HepG2 (cell line): ENCODE measurements at regions not wholly inside any gene's neighbourhood (a gene's known extent, or its start where the extent isn't known, plus 50 kb on each side); places are given as distances from the start of the nearest gene placed in this dataset.

Source experiments
- ATAC-seq: fragments of 200-7000 bp; cut with Tn5 transposase; 3 replicates; pipeline ENCODE4 v1.9.1; 2020; ENCODE audit warnings: mild to moderate bottlenecking, moderate library complexity
- BruUV-seq: library from RNA; stranded (reverse); fragments of 400-500 nt; replicated peaks from 2 replicates; lab custom pipeline; 2021; lab: Mats Ljungman, UMichigan
- CTCF ChIA-PET: fragments of 300-600 bp; formaldehyde crosslinking; extraction: SDS; loops from one replicate; lab custom pipeline; 2021; ENCODE audit warnings: low total read pairs, inconsistent platforms, low intra/inter-chr PET ratio; lab: Yijun Ruan, JAX
- POLR2A ChIA-PET: fragments of 350-600 bp; sonication (Branson Sonifier 250); formaldehyde crosslinking; loops from one replicate; lab custom pipeline; 2020; ENCODE audit warnings: antibody characterized with exemption, inconsistent platforms; lab: Yijun Ruan, JAX
- DNase-seq: peaks from one replicate; pipeline ENCODE4 v3.0.0-alpha.2; 2015; ENCODE audit warnings: low spot score
- FAIRE-seq: peaks from 3 replicates; lab custom pipeline; 2011; peaks lifted over from hg19 to GRCh38; lab: Jason Lieb, UNC
- H2AFZ ChIP-seq: one replicate; pipeline ENCODE4 v1.6.1; 2011; ENCODE audit warnings: low read length, inconsistent platforms
- H3K27ac ChIP-seq: fragments of 300-600 bp; 3 replicates; pipeline ENCODE4 v1.8.0; 2011; ENCODE audit warnings: mixed run types, mild to moderate bottlenecking, mixed read lengths, low read length, inconsistent platforms; ENCODE audit not compliant: insufficient read depth; ENCODE audit errors: extremely low read length
- H3K27me3 ChIP-seq, 2 experiments: fragments of 200-600 bp in 1 of 2; 2 replicates in 1 of 2; 3 replicates in 1 of 2; pipeline versions ENCODE4 v1.6.0 to v1.8.0; 2011; ENCODE audit warnings: low read length in 2 of 2, mild to moderate bottlenecking in 2 of 2, moderate library complexity in 2 of 2, inconsistent platforms in 1 of 2; ENCODE audit not compliant: insufficient read depth in 2 of 2, control insufficient read depth in 1 of 2
- H3K36me3 ChIP-seq, 2 experiments: fragments of 200-600 bp in 1 of 2; replicated peaks in 1 of 2; 2 replicates in 1 of 2; 3 replicates in 1 of 2; pipeline versions ENCODE4 v1.5.1 to v1.8.0; 2011; ENCODE audit warnings: low read length in 2 of 2, inconsistent platforms in 1 of 2; ENCODE audit not compliant: insufficient read depth in 2 of 2, control insufficient read depth in 1 of 2
- H3K4me1 ChIP-seq: 2 replicates; pipeline ENCODE4 v1.5.1; 2012; ENCODE audit warnings: low read length, inconsistent platforms; ENCODE audit not compliant: insufficient read depth
- H3K4me2 ChIP-seq: 2 replicates; pipeline ENCODE4 v1.6.0; 2011; ENCODE audit warnings: low read depth, low read length, inconsistent platforms
- H3K4me3 ChIP-seq, 3 experiments: fragments of 200-600 bp in 1 of 3; sonication (generic), shearing (Covaris generic) in 1 of 3; replicated peaks in 1 of 3; 2 replicates each; pipeline ENCODE4 v1.5.1; 2011 to 2016; ENCODE audit warnings: low read length in 3 of 3, inconsistent platforms in 2 of 3, low read depth in 2 of 3, mild to moderate bottlenecking in 2 of 3, control low read depth in 1 of 3, mixed read lengths in 1 of 3; ENCODE audit not compliant: insufficient read depth in 1 of 3
- H3K79me2 ChIP-seq: one replicate; pipeline ENCODE4 v1.6.1; 2011; ENCODE audit warnings: low read length, inconsistent platforms; ENCODE audit not compliant: insufficient read depth
- H3K9ac ChIP-seq: 2 replicates; pipeline ENCODE4 v1.6.0; 2011; ENCODE audit warnings: mild to moderate bottlenecking, low read depth, low read length, inconsistent platforms; ENCODE audit not compliant: insufficient read depth
- H3K9me3 ChIP-seq: 2 replicates; pipeline ENCODE4 v1.5.1; 2012; ENCODE audit warnings: mild to moderate bottlenecking, low read length
- H4K20me1 ChIP-seq: 2 replicates; pipeline ENCODE4 v1.6.0; 2011; ENCODE audit warnings: inconsistent platforms, mild to moderate bottlenecking, low read length, moderate library complexity; ENCODE audit not compliant: insufficient read depth
- CEBPB ChIP-seq: IDR thresholded peaks from 2 replicates; pipeline ENCODE4 v1.6.1; 2011; ENCODE audit warnings: low read depth, low read length, improper control_type of control experiment, borderline replicate concordance
- HMGA1 ChIP-seq: sonication (generic); formaldehyde crosslinking; conservative IDR thresholded peaks from 2 replicates; pipeline ENCODE4 v1.4.0; 2020; ENCODE audit warnings: missing genetic modification reagents
- KLF9 ChIP-seq: IDR thresholded peaks from 2 replicates; pipeline ENCODE4 v1.6.1; 2016; ENCODE audit warnings: low read depth
- MYC ChIP-seq: sonication (generic); formaldehyde crosslinking; IDR thresholded peaks from 2 replicates; pipeline ENCODE4 v1.9.0; 2021; ENCODE audit warnings: missing genetic modification reagents, borderline replicate concordance
- MZF1 ChIP-seq: sonication (generic); formaldehyde crosslinking; IDR thresholded peaks from 2 replicates; pipeline ENCODE4 v1.8.1; 2023; ENCODE audit warnings: mild to moderate bottlenecking, missing genetic modification reagents, borderline replicate concordance
- STAT5B ChIP-seq: sonication (generic); formaldehyde crosslinking; IDR thresholded peaks from 2 replicates; pipeline ENCODE4 v1.4.0; 2020; ENCODE audit warnings: missing genetic modification reagents
- ZNF251 ChIP-seq: sonication (generic); formaldehyde crosslinking; IDR thresholded peaks from 2 replicates; pipeline ENCODE4 v1.9.0; 2021; ENCODE audit warnings: mild to moderate bottlenecking, missing genetic modification reagents
- ZNF557 ChIP-seq: sonication (generic); formaldehyde crosslinking; IDR thresholded peaks from 2 replicates; pipeline ENCODE4 v1.4.0; 2020; ENCODE audit warnings: missing genetic modification reagents
- ZNF607 ChIP-seq: sonication (generic); formaldehyde crosslinking; IDR thresholded peaks from 2 replicates; pipeline ENCODE4 v1.5.1; 2020; ENCODE audit warnings: missing genetic modification reagents, mild to moderate bottlenecking, borderline replicate concordance
- ZNF768 ChIP-seq: sonication (generic); formaldehyde crosslinking; IDR thresholded peaks from 2 replicates; pipeline ENCODE4 v1.4.0; 2020; ENCODE audit warnings: missing genetic modification reagents
- WGBS: methylation state at CpG from one replicate; pipeline ENCODE4 v1.1.6; 2017; ENCODE audit warnings: low lambda C conversion rate; 5-methylcytosine and 5-hydroxymethylcytosine counted together
- in situ Hi-C: cut with HindIII; loops from 2 replicates; pipeline ENCODE4 v1.10.0; 2017; ENCODE audit warnings: low pct_unique_long_range_greater_than_20kb; ENCODE audit not compliant: extremely low pct_ligation_motif_present
- intact Hi-C: fragments of 100-400 bp; cut with micrococcal nuclease; formaldehyde crosslinking; loops from one replicate; pipeline ENCODE4 v1.10.0; 2022; ENCODE audit not compliant: unreplicated experiment
- TF ChIP-seq, protein P1 (sequence below): sonication (generic); formaldehyde crosslinking; IDR thresholded peaks from 2 replicates; pipeline ENCODE4 v1.5.0; 2020; ENCODE audit warnings: mild to moderate bottlenecking, missing genetic modification reagents

DNA sequence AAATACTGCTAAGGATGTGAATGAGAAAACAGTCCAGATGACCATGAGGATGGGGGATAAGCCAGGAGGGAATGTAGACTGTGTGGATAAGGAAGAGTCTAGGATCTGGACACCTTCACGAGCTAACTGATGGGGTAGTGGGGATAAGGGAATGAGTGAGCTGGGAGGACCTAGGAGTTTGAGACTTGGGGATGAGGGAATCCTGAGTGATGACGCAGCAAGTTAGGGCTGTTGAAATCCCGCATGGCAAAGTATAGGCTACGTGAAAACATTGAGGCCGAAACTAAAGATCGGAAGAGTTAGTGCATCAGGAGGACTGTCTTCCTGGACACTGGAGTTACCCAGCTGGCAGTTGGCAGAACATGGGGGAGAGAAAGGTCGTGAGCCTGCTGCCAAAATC, 129.2 kb upstream of the EEA1 start:
- no peaks in the 10 kb centered on the region for H3K79me2 ChIP-seq
- no peak for DNase-seq
- H3K36me3 ChIP-seq: no peaks in the 10 kb centered on the region
- H3K9ac ChIP-seq: no peak overlapping the region
- in situ Hi-C loops (no loop called here), intact Hi-C loops (loop anchor here (10.0 kb wide), 1 partner anchor 423 kb away; no protein-coding TSS in a partner anchor)
- H3K4me3 ChIP-seq: no peak overlapping the region
- ChIA-PET CTCF (no interaction called here), POLR2A (no interaction called here)
- H2AFZ ChIP-seq: no peak overlapping the region
- H3K27me3 ChIP-seq: no peaks in the 10 kb centered on the region
- H3K4me2 ChIP-seq: no peak overlapping the region
- WGBS: 74% methylated on average over 7 of the region's 7 CpGs
- H4K20me1 ChIP-seq: no peaks in the 10 kb centered on the region
- no peak for FAIRE-seq
- H3K27ac ChIP-seq: no peak overlapping the region
- H3K4me1 ChIP-seq: peaks cover 17% of the 10 kb centered on the region
- ATAC-seq: no peak
- TF ChIP-seq MZF1 (no peak), MYC (CRISPR knock-in tag) (no peak), ZNF607 (CRISPR knock-in tag) (no peak), ZNF557 (CRISPR knock-in tag) (no peak), KLF9 (CRISPR knock-in tag) (no peak), STAT5B (no peak)
- TF ChIP-seq, all 625 proteins: peak for 0
- H3K9me3 ChIP-seq: no peaks in the 10 kb centered on the region
- BruUV-seq: no TSS peak

GRCh38 chr12:93059288-93059687, 130.2 kb upstream of the EEA1 start:
- DNase-seq (no peak), ATAC-seq (no peak), FAIRE-seq (no peak)
- H3K9me3 ChIP-seq: no peaks in the 10 kb centered on the region
- no peak overlapping the region for H3K9ac ChIP-seq
- WGBS: 94% methylated on average over 2 of the region's 2 CpGs
- no peak overlapping the region for H3K4me3 ChIP-seq
- no peaks in the 10 kb centered on the region; a peak in 1 of 5 replicates for H3K27me3 ChIP-seq
- intact Hi-C loops (loop anchor here (10.0 kb wide), 1 partner anchor 424 kb away; no protein-coding TSS in a partner anchor), in situ Hi-C loops (no loop called here)
- no peak overlapping the region for H2AFZ ChIP-seq
- ChIA-PET POLR2A (no interaction called here), CTCF (no interaction called here)
- H3K4me2 ChIP-seq: no peak overlapping the region
- H3K4me1 ChIP-seq: peaks cover 17% of the 10 kb centered on the region
- BruUV-seq: no TSS peak
- H3K79me2 ChIP-seq: no peaks in the 10 kb centered on the region
- H3K27ac ChIP-seq: no peak overlapping the region
- H3K36me3 ChIP-seq: no peaks in the 10 kb centered on the region
- H4K20me1 ChIP-seq: no peaks in the 10 kb centered on the region
- TF ChIP-seq ZNF768 (CRISPR knock-in tag): peak; percentile 69; the same call in 1 of the 2 replicates
- no peak for TF ChIP-seq ZNF251
- TF ChIP-seq HMGA1 (CRISPR knock-in tag): no peak
- TF ChIP-seq, protein P1, sequence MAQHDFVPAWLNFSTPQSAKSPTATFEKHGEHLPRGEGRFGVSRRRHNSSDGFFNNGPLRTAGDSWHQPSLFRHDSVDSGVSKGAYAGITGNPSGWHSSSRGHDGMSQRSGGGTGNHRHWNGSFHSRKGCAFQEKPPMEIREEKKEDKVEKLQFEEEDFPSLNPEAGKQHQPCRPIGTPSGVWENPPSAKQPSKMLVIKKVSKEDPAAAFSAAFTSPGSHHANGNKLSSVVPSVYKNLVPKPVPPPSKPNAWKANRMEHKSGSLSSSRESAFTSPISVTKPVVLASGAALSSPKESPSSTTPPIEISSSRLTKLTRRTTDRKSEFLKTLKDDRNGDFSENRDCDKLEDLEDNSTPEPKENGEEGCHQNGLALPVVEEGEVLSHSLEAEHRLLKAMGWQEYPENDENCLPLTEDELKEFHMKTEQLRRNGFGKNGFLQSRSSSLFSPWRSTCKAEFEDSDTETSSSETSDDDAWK (CRISPR knock-in tag): no peak
- 0 out of 2 replicates have a peak, but pooled peaks have one; percentile 36 for TF ChIP-seq CEBPB
